Mesenchymal stem cell (in vitro differentiated cells and primary cell): ENCODE measurements at regions not wholly inside any gene's neighbourhood (a gene's known extent, or its start where the extent isn't known, plus 50 kb on each side); places are given as distances from the start of the nearest gene placed in this dataset.

Source experiments
- DNase-seq: peaks from one replicate; pipeline ENCODE4 v3.0.0-alpha.2; 2013
- H2AFZ ChIP-seq: one replicate; pipeline ENCODE4 v1.6.1; 2013; ENCODE audit warnings: low read depth, mild to moderate bottlenecking, control low read depth, inconsistent platforms, low read length, moderate library complexity
- H2AK5ac ChIP-seq: 2 replicates; pipeline ENCODE4 v1.6.1; 2013; ENCODE audit warnings: low read length, moderate library complexity, mild to moderate bottlenecking, inconsistent platforms; ENCODE audit not compliant: severe bottlenecking
- H2BK120ac ChIP-seq: one replicate; pipeline ENCODE4 v1.6.1; 2013; ENCODE audit warnings: low read depth, mild to moderate bottlenecking, inconsistent platforms, low read length, moderate library complexity
- H2BK12ac ChIP-seq, 2 experiments: one replicate each; pipeline ENCODE4 v1.6.1; 2013; ENCODE audit warnings: inconsistent platforms in 2 of 2, low read length in 2 of 2, mild to moderate bottlenecking in 2 of 2, moderate library complexity in 2 of 2, control low read depth in 1 of 2
- H2BK15ac ChIP-seq: one replicate; pipeline ENCODE4 v1.6.1; 2013; ENCODE audit warnings: mild to moderate bottlenecking, low read depth, inconsistent platforms; ENCODE audit not compliant: poor library complexity, severe bottlenecking
- H2BK5ac ChIP-seq: 2 replicates; pipeline ENCODE4 v1.6.1; 2013; ENCODE audit warnings: low read depth, mild to moderate bottlenecking, low read length, control low read depth, inconsistent platforms; ENCODE audit not compliant: poor library complexity, severe bottlenecking
- H3K14ac ChIP-seq, 2 experiments: one replicate each; pipeline ENCODE4 v1.6.1; 2013; ENCODE audit warnings: inconsistent platforms in 2 of 2, low read length in 2 of 2, control low read depth in 1 of 2, mild to moderate bottlenecking in 1 of 2, moderate library complexity in 1 of 2
- H3K18ac ChIP-seq, 2 experiments: one replicate each; pipeline ENCODE4 v1.6.1; 2013; ENCODE audit warnings: inconsistent platforms in 2 of 2, low read length in 2 of 2, control low read depth in 1 of 2, low read depth in 1 of 2, mild to moderate bottlenecking in 1 of 2
- H3K23ac ChIP-seq, 2 experiments: one replicate each; pipeline ENCODE4 v1.6.1; 2013; ENCODE audit warnings: inconsistent platforms in 2 of 2, low read length in 2 of 2, mild to moderate bottlenecking in 2 of 2, moderate library complexity in 2 of 2, control low read depth in 1 of 2
- H3K27ac ChIP-seq: 2 replicates; pipeline ENCODE4 v1.5.1; 2013; ENCODE audit warnings: mild to moderate bottlenecking, moderate library complexity, low read length, control low read depth, inconsistent platforms; ENCODE audit not compliant: poor library complexity, severe bottlenecking
- H3K27me3 ChIP-seq, 2 experiments: 2 replicates each; pipeline versions ENCODE4 v1.6.1 to v1.7.0; 2013; ENCODE audit warnings: low read length in 2 of 2, mild to moderate bottlenecking in 2 of 2, moderate library complexity in 2 of 2, control low read depth in 1 of 2, inconsistent platforms in 1 of 2; ENCODE audit not compliant: control insufficient read depth in 1 of 2, insufficient read depth in 1 of 2
- H3K36me3 ChIP-seq, 2 experiments: 2 replicates each; pipeline versions ENCODE4 v1.6.1 to v1.7.0; 2013; ENCODE audit warnings: low read length in 2 of 2, control low read depth in 1 of 2, inconsistent platforms in 1 of 2, low read depth in 1 of 2, mild to moderate bottlenecking in 1 of 2; ENCODE audit not compliant: insufficient read depth in 2 of 2, control insufficient read depth in 1 of 2
- H3K4ac ChIP-seq, 2 experiments: one replicate each; pipeline ENCODE4 v1.6.1; 2013; ENCODE audit warnings: inconsistent platforms in 2 of 2, low read length in 2 of 2, mild to moderate bottlenecking in 2 of 2, moderate library complexity in 2 of 2, control low read depth in 1 of 2, low read depth in 1 of 2
- H3K4me1 ChIP-seq: 2 replicates; pipeline ENCODE4 v1.6.1; 2013; ENCODE audit warnings: low read depth, low read length, control low read depth; ENCODE audit not compliant: control insufficient read depth, insufficient read depth
- H3K4me2 ChIP-seq: 2 replicates; pipeline ENCODE4 v1.6.1; 2013; ENCODE audit warnings: low read length, mild to moderate bottlenecking, inconsistent platforms; ENCODE audit not compliant: poor library complexity, severe bottlenecking
- H3K4me3 ChIP-seq, 2 experiments: 2 replicates each; pipeline versions ENCODE4 v1.5.1 to v1.7.0; 2013; ENCODE audit warnings: low read length in 2 of 2, mild to moderate bottlenecking in 2 of 2, control low read depth in 1 of 2, low read depth in 1 of 2; ENCODE audit not compliant: insufficient read depth in 1 of 2
- H3K79me1 ChIP-seq: replicated peaks from 2 replicates; pipeline ENCODE4 v1.6.1; 2013; ENCODE audit warnings: mild to moderate bottlenecking, control low read depth, low read length, inconsistent platforms; ENCODE audit not compliant: poor library complexity, severe bottlenecking
- H3K9ac ChIP-seq: 2 replicates; pipeline ENCODE4 v1.7.0; 2013; ENCODE audit warnings: mild to moderate bottlenecking, low read length, moderate library complexity
- H3K9me3 ChIP-seq: 2 replicates; pipeline ENCODE4 v1.7.0; 2013; ENCODE audit warnings: mild to moderate bottlenecking, low read length; ENCODE audit not compliant: control insufficient read depth
- H4K8ac ChIP-seq: one replicate; pipeline ENCODE4 v1.6.1; 2013; ENCODE audit warnings: inconsistent platforms, mild to moderate bottlenecking, low read length, moderate library complexity
- H4K91ac ChIP-seq: one replicate; pipeline ENCODE4 v1.6.1; 2013; ENCODE audit warnings: mild to moderate bottlenecking, low read length, inconsistent platforms
- WGBS: methylation state at CpG from one replicate; pipeline ENCODE4 v1.1.7; 2013; ENCODE audit warnings: mixed read lengths; 5-methylcytosine and 5-hydroxymethylcytosine counted together

DNA sequence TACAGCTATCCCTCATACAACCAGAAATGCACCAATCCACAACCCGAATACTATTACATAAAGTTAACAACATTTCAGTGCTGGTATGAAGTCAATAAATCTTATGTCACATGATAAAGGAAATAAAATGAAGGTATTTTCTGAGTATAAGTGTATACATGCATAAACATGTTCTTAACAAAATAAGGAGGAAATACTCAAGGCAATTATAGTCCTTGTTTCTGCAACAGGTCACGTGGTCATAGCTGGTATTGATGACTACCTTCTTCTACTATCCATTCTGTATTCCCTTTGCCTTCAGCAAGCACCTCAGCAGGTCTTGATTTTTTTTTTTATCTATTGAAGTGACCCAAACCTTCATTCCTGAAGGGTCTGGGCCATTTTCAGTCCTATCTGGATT is 675.6 kb downstream of the RPL10L start:
- no peak overlapping the region for H3K27ac ChIP-seq
- no peak overlapping the region for H2BK120ac ChIP-seq
- no peak overlapping the region for H3K9ac ChIP-seq
- H2AK5ac ChIP-seq, result no peak overlapping the region
- H3K4me1 ChIP-seq, result no peaks in the 10 kb centered on the region
- H4K91ac ChIP-seq, result no peak overlapping the region
- no peaks in the 10 kb centered on the region for H3K36me3 ChIP-seq
- H4K8ac ChIP-seq, result no peak overlapping the region
- H3K18ac ChIP-seq, result no peak overlapping the region
- no peaks in the 10 kb centered on the region for H3K79me1 ChIP-seq
- no peak overlapping the region for H3K23ac ChIP-seq
- no peak for DNase-seq
- H2BK15ac ChIP-seq, result no peak overlapping the region
- no peak overlapping the region for H2AFZ ChIP-seq
- H3K4me2 ChIP-seq, result no peak overlapping the region
- H3K14ac ChIP-seq, result no peak overlapping the region
- no peak overlapping the region for H3K4me3 ChIP-seq
- no peaks in the 10 kb centered on the region for H3K27me3 ChIP-seq
- no peak overlapping the region for H3K4ac ChIP-seq
- 97% methylated on average over 2 of the region's 2 CpGs for WGBS
- peaks cover 5% of the 10 kb centered on the region for H3K9me3 ChIP-seq
- H2BK5ac ChIP-seq, result no peak overlapping the region
- H2BK12ac ChIP-seq, result no peak overlapping the region

DNA sequence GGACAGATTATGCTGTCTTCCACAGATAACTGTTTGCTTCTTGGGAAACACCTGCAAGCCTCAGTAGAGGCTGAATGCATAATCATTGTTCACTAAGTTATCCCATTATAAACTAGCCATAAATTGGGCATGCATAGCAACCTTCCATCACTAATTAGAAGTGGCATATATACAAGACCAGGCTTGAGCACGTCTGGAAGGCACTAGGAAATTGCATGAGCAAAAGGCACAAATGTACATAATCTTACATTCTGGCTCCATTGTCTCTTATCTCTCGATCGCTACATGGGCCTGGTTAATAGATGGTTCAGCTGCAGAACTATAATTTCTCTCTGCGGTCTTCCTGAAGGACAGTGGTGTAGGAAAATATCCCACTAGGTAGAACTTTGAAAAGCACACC is 679.2 kb downstream of the RPL10L start:
- H3K9ac ChIP-seq, result no peak overlapping the region
- H3K27me3 ChIP-seq, result no peaks in the 10 kb centered on the region
- no peak overlapping the region for H2AFZ ChIP-seq
- no peak overlapping the region for H3K27ac ChIP-seq
- no peak overlapping the region for H2BK5ac ChIP-seq
- no peak overlapping the region for H2BK12ac ChIP-seq
- H3K4me1 ChIP-seq, result no peaks in the 10 kb centered on the region
- H4K91ac ChIP-seq, result no peak overlapping the region
- DNase-seq, result no peak
- no peak overlapping the region for H3K4me2 ChIP-seq
- H2BK120ac ChIP-seq, result no peak overlapping the region
- no peak overlapping the region for H3K14ac ChIP-seq
- no peak overlapping the region for H3K18ac ChIP-seq
- no peak overlapping the region for H4K8ac ChIP-seq
- no peak overlapping the region for H3K4ac ChIP-seq
- no peak overlapping the region for H2BK15ac ChIP-seq
- WGBS, result 90% methylated on average over 4 of the region's 4 CpGs
- peaks cover 18% of the 10 kb centered on the region for H3K9me3 ChIP-seq
- H3K4me3 ChIP-seq, result no peak overlapping the region
- no peaks in the 10 kb centered on the region for H3K36me3 ChIP-seq
- no peak overlapping the region for H3K23ac ChIP-seq
- H2AK5ac ChIP-seq, result no peak overlapping the region
- no peaks in the 10 kb centered on the region for H3K79me1 ChIP-seq

- no peak overlapping the region for H2AK5ac ChIP-seq
- H3K23ac ChIP-seq, result no peak overlapping the region
- no peak overlapping the region for H3K14ac ChIP-seq
- H3K27ac ChIP-seq, result no peak overlapping the region
- H3K4me3 ChIP-seq, result no peak overlapping the region
- no peak overlapping the region for H2AFZ ChIP-seq
- DNase-seq, result no peak
- peaks cover 30% of the 10 kb centered on the region for H3K9me3 ChIP-seq
- H3K79me1 ChIP-seq, result no peaks in the 10 kb centered on the region
- H2BK120ac ChIP-seq, result no peak overlapping the region
- H3K18ac ChIP-seq, result no peak overlapping the region
- H2BK15ac ChIP-seq, result no peak overlapping the region
- no CpG with 5 or more reads among the region's 1 CpG for WGBS
- H3K4me2 ChIP-seq, result no peak overlapping the region
- no peak overlapping the region for H3K4ac ChIP-seq
- H3K27me3 ChIP-seq, result no peaks in the 10 kb centered on the region
- H2BK5ac ChIP-seq, result no peak overlapping the region
- no peak overlapping the region for H3K9ac ChIP-seq
- no peak overlapping the region for H4K8ac ChIP-seq
- no peaks in the 10 kb centered on the region for H3K36me3 ChIP-seq
- H3K4me1 ChIP-seq, result no peaks in the 10 kb centered on the region
- H4K91ac ChIP-seq, result no peak overlapping the region
- no peak overlapping the region for H2BK12ac ChIP-seq
Measured at GRCh38 chr14:45970621-45971020, 681.0 kb downstream of the RPL10L start.

DNA sequence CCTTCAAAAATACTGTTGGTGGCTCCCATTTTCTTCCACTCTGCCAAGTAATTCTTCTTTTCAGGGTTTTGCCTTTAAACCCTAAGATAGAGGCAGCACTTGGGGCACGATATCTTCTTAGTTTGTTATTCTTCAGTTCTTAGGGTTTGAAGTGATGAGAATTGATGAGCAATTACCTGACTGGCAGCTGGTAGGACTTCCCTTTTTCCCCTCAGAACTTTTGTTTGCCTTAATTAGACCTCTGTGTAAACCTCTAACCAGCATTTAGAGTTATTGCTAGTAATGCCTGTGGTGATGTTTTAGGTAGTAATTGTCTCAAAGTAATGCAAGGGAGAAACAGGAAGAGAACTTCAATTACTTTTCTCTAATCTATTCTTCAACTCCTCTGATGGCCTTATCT is 683.5 kb downstream of the RPL10L start:
- WGBS, result 92% methylated on average over 1 of the region's 1 CpG

More for the DNA sequence above, 683.5 kb downstream of the RPL10L start:
- no peaks in the 10 kb centered on the region for H3K4me1 ChIP-seq
- no peak overlapping the region for H3K4me3 ChIP-seq
- H3K9ac ChIP-seq, result no peak overlapping the region
- H2BK15ac ChIP-seq, result no peak overlapping the region
- no peak overlapping the region for H4K91ac ChIP-seq
- H2BK120ac ChIP-seq, result no peak overlapping the region
- H3K18ac ChIP-seq, result no peak overlapping the region
- H3K27me3 ChIP-seq, result no peaks in the 10 kb centered on the region
- no peak overlapping the region for H3K27ac ChIP-seq
- no peak overlapping the region for H2AFZ ChIP-seq
- no peak overlapping the region for H2BK5ac ChIP-seq
- H3K4me2 ChIP-seq, result no peak overlapping the region
- no peak overlapping the region for H4K8ac ChIP-seq
- no peak overlapping the region for H3K23ac ChIP-seq
- H2AK5ac ChIP-seq, result no peak overlapping the region
- no peaks in the 10 kb centered on the region for H3K79me1 ChIP-seq
- no peak for DNase-seq
- no peak overlapping the region for H3K4ac ChIP-seq
- no peak overlapping the region for H3K14ac ChIP-seq
- H2BK12ac ChIP-seq, result no peak overlapping the region
- peaks cover 30% of the 10 kb centered on the region for H3K9me3 ChIP-seq
- no peaks in the 10 kb centered on the region for H3K36me3 ChIP-seq
